Pancreas (tissue), 10 donors: ENCODE measurements at regions not wholly inside any gene's neighbourhood (a gene's known extent, or its start where the extent isn't known, plus 50 kb on each side); places are given as distances from the start of the nearest gene placed in this dataset.
"Not testable (repeated sequence)": the region's sequence is repeated elsewhere in the genome, so short reads cannot be mapped to it uniquely, and the experiment has no call there.

Experiments
- ATAC-seq, 4 donors: fragments of 200-7000 bp; cut with Tn5 transposase; one replicate each; pipeline versions ENCODE4 v1.8.0 to v1.9.1; 2020; ENCODE audit warnings: mild to moderate bottlenecking in 4 of 4, moderate library complexity in 4 of 4
- DNase-seq, 6 donors: peaks; one replicate each; pipeline ENCODE4 v3.0.0-alpha.2; 2020
- FAIRE-seq: peaks from 2 replicates; lab custom pipeline; 2012; peaks lifted over from hg19 to GRCh38; lab: Jason Lieb, UNC
- H3K27ac ChIP-seq, 4 donors: fragments of 200-600 bp; sonication (generic); 1 replicate in 3 of 4; 2 replicates in 1 of 4; pipeline versions ENCODE4 v1.5.0 to v1.8.0; 2020
- H3K27me3 ChIP-seq, 4 donors: fragments of 200-600 bp; one replicate each; pipeline ENCODE4 v1.8.0; 2021
- H3K36me3 ChIP-seq, 3 donors: fragments of 200-600 bp; sonication (generic) in 1 of 3; one replicate each; pipeline versions ENCODE4 v1.5.0 to v1.8.0; 2020 to 2021
- H3K4me1 ChIP-seq, 3 donors: fragments of 200-600 bp; one replicate each; pipeline ENCODE4 v1.8.0; 2021
- H3K4me3 ChIP-seq, 4 donors: fragments of 200-600 bp; sonication (generic) in 2 of 4; one replicate each; pipeline versions ENCODE4 v1.5.0 to v1.8.0; 2020 to 2021
- H3K9me3 ChIP-seq, 4 donors: fragments of 200-600 bp; one replicate each; pipeline ENCODE4 v1.8.0; 2021
- WGBS, 2 donors: extraction: QIAGEN DNeasy Blood & Tissue Kit; methylation state at CpG; one replicate each; pipeline ENCODE4 v1.1.7; 2013; 5-methylcytosine and 5-hydroxymethylcytosine counted together
- intact Hi-C, 3 donors: fragments of 100-400 bp; cut with DNase I; formaldehyde crosslinking; loops; one replicate each; pipeline versions ENCODE4 v1.11.1 to v1.14.2; 2022
- TF ChIP-seq, protein P1 (sequence below), 4 donors: fragments of 200-600 bp; sonication (generic) in 3 of 4; IDR thresholded peaks; one replicate each; pipeline versions ENCODE4 v1.5.0 to v1.8.0; 2021; ENCODE audit warnings: antibody characterized with exemption in 4 of 4
- donor health status: healthy with polysubstance abuse.
- donor health status: DM: no; HTN: no; CAD: no; lungs with moderate emphysema.
- donor health status: DM: no; HTN: no; CAD: no.
- donor health status: control.
- donor health status: control.
- donor health status: Bipolar disorder and iron deficiency.
- donor health status: DM: yes; HTN: yes; CAD: no.
- donor health status: DM: no; HTN: no; CAD: no.
- donor health status: DM: no; HTN: no; CAD: no.
- donor health status: DM: yes; HTN: yes; CAD: no.

DNA sequence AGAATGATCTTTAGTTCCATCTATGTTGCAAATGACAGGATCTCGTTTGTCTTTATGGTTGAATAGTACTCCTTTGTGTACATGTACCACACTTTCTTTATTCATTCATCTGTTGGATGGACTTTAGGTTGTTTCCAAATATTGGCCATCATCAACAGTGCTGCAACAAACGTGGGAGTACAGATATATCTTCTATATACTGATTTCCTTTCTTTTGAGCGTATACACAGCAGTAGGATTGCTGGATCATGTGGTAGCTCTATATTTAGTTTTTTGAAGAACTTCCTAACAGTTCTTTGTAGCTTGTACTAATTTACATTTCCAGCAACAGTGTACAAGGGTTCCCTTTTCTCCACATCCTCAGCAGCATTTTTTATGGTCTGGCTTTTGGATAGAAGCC, 407.5 kb upstream of the ANO5 start:
- Histone ChIP-seq H3K4me1 (no peaks in the 10 kb centered on the region), H3K36me3 (no peaks in the 10 kb centered on the region), H3K27me3 (no peaks in the 10 kb centered on the region), H3K27ac (no peak overlapping the region), H3K4me3 (no peak overlapping the region), H3K9me3 (no peaks in the 10 kb centered on the region)
- FAIRE-seq (no peak), DNase-seq (no peak), ATAC-seq (no peak)
- TF ChIP-seq, protein P1, sequence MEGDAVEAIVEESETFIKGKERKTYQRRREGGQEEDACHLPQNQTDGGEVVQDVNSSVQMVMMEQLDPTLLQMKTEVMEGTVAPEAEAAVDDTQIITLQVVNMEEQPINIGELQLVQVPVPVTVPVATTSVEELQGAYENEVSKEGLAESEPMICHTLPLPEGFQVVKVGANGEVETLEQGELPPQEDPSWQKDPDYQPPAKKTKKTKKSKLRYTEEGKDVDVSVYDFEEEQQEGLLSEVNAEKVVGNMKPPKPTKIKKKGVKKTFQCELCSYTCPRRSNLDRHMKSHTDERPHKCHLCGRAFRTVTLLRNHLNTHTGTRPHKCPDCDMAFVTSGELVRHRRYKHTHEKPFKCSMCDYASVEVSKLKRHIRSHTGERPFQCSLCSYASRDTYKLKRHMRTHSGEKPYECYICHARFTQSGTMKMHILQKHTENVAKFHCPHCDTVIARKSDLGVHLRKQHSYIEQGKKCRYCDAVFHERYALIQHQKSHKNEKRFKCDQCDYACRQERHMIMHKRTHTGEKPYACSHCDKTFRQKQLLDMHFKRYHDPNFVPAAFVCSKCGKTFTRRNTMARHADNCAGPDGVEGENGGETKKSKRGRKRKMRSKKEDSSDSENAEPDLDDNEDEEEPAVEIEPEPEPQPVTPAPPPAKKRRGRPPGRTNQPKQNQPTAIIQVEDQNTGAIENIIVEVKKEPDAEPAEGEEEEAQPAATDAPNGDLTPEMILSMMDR (IDR thresholded peaks at IDR 0.05), result no peak
- 34 to 42% methylated on average over 3 of the region's 3 CpGs for WGBS, 2 donors
- intact Hi-C loops, result no loop called here

DNA sequence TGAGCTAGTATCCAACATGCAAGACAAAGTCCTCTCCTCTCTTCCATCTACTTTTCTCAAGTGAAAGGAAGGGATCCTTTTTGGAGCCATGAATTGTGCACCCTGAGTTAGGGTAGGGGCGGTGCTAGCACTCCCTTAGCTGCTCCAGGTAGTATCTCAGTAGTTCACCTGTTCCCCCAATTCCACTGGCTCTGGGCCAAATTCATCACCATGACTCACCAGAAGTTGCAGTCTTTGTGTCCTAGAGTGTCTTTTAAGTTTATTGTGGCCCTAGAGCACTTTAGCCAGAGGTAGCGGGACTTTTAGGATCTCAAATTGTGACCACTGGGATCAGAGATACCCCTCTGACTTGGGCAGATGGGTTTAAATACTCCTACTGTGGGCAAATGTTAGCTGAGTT, 398.6 kb upstream of the ANO5 start:
- intact Hi-C loops, result no loop called here

DNA sequence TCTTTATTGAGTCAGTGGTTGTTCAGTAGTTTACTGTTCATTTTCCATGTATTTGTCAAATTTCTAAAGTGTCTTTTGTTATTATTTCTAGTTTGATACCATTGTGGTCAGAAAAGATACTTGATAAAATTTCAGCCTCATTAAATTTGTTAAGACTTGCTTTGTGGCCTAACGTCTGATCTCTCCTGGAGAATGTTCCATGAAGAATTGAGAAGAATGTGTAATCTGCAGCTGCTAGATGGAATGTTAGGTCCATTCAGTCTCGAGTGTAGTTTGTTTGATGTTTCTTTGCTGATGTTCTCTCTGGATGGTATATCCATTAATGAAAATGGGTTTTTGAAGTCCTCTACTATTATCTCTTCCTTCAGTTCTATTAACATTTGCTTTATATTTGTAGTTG, 394.7 kb upstream of the ANO5 start:
- H3K9me3 ChIP-seq, result no peaks in the 10 kb centered on the region
- FAIRE-seq, result no peak
- H3K27ac ChIP-seq, result no peak overlapping the region
- no peak for ATAC-seq
- 30 to 40% methylated on average over 2 of the region's 2 CpGs for WGBS, 2 donors
- H3K27me3 ChIP-seq, result no peaks in the 10 kb centered on the region
- no peak for DNase-seq
- no peak overlapping the region for H3K4me3 ChIP-seq
- TF ChIP-seq, protein P1 (IDR thresholded peaks at IDR 0.05), result no peak
- no peaks in the 10 kb centered on the region for H3K4me1 ChIP-seq
- no peaks in the 10 kb centered on the region for H3K36me3 ChIP-seq
- intact Hi-C loops, result no loop called here

More for the DNA sequence above, 398.6 kb upstream of the ANO5 start:
- no peak overlapping the region for H3K4me3 ChIP-seq
- WGBS, 2 donors, result 71 to 89% methylated on average over 2 of the region's 2 CpGs
- H3K27me3 ChIP-seq, result no peaks in the 10 kb centered on the region
- no peaks in the 10 kb centered on the region for H3K36me3 ChIP-seq
- no peak for DNase-seq
- no peak overlapping the region for H3K27ac ChIP-seq
- no peaks in the 10 kb centered on the region for H3K4me1 ChIP-seq
- H3K9me3 ChIP-seq, result no peaks in the 10 kb centered on the region
- TF ChIP-seq, protein P1 (IDR thresholded peaks at IDR 0.05), result no peak
- no peak for ATAC-seq
- no peak for FAIRE-seq

DNA sequence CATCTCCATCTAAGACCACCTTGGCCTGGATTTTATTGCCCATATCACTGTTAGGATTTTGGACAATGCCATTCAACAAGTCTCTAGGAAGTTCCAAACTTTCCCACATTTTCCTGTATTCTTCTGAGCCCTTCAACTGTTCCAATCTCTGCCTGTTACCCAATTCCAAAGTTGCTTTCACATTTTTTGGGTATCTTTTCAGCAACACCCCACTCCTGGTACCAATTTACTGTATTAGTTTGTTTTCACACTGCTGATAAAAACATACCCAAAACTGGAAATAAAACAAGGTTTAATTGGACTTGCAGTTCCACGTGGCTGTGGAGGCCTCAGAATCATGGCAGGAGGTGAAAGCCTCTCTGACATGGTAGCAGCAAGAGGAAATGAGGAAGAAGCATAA, 388.4 kb upstream of the ANO5 start:
- DNase-seq, FAIRE-seq, intact Hi-C loops, H3K4me1 ChIP-seq, H3K4me3 ChIP-seq, H3K36me3 ChIP-seq, ATAC-seq, H3K27ac ChIP-seq, H3K9me3 ChIP-seq, H3K27me3 ChIP-seq: not testable (repeated sequence)
- 40 to 54% methylated on average over 1 of the region's 1 CpG for WGBS, 2 donors

DNA sequence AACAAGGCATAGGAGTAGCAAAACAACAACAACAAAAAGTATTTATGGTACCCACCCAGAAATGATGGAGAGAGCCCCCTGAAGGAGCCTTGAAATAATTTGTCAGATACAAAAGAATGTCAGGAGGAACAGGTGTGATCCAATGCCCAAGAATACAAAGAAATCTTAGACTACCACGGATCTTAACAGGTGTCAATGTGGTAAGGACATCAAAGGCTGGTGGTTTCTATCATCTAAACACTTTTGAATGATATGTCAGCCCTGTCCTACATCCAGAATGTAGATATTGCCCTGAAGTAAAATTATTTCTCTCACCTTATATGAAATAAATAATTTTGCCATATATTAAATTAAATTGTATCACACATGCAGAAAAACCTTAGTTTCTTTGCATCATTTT, 386.4 kb upstream of the ANO5 start:
- ATAC-seq (no peak), FAIRE-seq (no peak), DNase-seq (no peak)
- H3K27me3 ChIP-seq, result no peaks in the 10 kb centered on the region
- no peak overlapping the region for H3K27ac ChIP-seq
- 43 to 50% methylated on average over 1 of the region's 1 CpG for WGBS, 2 donors
- TF ChIP-seq, protein P1 (IDR thresholded peaks at IDR 0.05), result no peak
- no peaks in the 10 kb centered on the region for H3K4me1 ChIP-seq
- no peaks in the 10 kb centered on the region for H3K36me3 ChIP-seq
- H3K4me3 ChIP-seq, result no peak overlapping the region
- no peaks in the 10 kb centered on the region for H3K9me3 ChIP-seq
- intact Hi-C loops, result no loop called here

DNA sequence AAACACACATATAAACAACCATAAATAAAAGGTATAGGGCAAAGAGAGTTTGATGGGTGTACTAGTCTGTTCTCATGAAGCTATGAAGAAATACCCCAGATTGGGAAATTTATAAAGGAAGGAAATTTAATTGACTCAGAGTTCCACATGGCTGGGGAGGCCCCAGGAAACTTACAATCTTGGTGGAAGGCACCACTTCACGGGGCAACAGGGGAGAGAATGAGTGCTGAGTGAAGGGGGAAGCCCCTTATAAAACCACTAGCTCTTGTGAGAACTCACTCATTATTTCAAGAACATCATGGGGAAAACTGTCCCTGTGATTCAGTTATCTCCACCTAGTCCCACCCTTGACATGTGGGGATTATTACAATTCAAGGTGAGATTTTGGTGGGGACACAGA, 385.9 kb upstream of the ANO5 start:
- TF ChIP-seq, protein P1 (IDR thresholded peaks at IDR 0.05), result no peak
- no peak for FAIRE-seq
- no peaks in the 10 kb centered on the region for H3K9me3 ChIP-seq
- H3K27ac ChIP-seq, result no peak overlapping the region
- no peak for ATAC-seq
- H3K4me1 ChIP-seq, result no peaks in the 10 kb centered on the region
- WGBS, 2 donors, result 74 to 85% methylated on average over 1 of the region's 1 CpG
- no peak for DNase-seq
- no peaks in the 10 kb centered on the region for H3K36me3 ChIP-seq
- no peaks in the 10 kb centered on the region for H3K27me3 ChIP-seq
- no peak overlapping the region for H3K4me3 ChIP-seq
- intact Hi-C loops, result no loop called here
